Calu3 (cell line): ENCODE measurements at regions not wholly inside any gene's neighbourhood (a gene's known extent, or its start where the extent isn't known, plus 50 kb on each side); places are given as distances from the start of the nearest gene placed in this dataset.

Source experiments
- BruUV-seq: library from RNA; stranded (reverse); fragments of 400-500 nt; replicated peaks from 2 replicates; lab custom pipeline; 2021; lab: Mats Ljungman, UMichigan
- CTCF ChIA-PET: fragments of 300-600 bp; sonication (Branson Sonifier 250); formaldehyde crosslinking; loops from one replicate; lab custom pipeline; 2022; ENCODE audit warnings: antibody characterized with exemption; lab: Charles Lee
- DNase-seq: peaks from one replicate; pipeline ENCODE4 v3.0.0; 2022
- H3K27ac Mint-ChIP-seq: one replicate; pipeline ENCODE4 v1.8.0; 2022; ENCODE audit warnings: mixed read lengths; ENCODE audit not compliant: unreplicated experiment
- H3K27me3 Mint-ChIP-seq: one replicate; pipeline ENCODE4 v1.8.0; 2022; ENCODE audit warnings: mixed read lengths; ENCODE audit not compliant: unreplicated experiment
- H3K36me3 Mint-ChIP-seq: one replicate; pipeline ENCODE4 v1.8.0; 2022; ENCODE audit warnings: mild to moderate bottlenecking, moderate library complexity, mixed read lengths; ENCODE audit not compliant: insufficient read depth, unreplicated experiment
- H3K4me1 Mint-ChIP-seq: one replicate; pipeline ENCODE4 v1.8.0; 2022; ENCODE audit warnings: mild to moderate bottlenecking, low read depth, mixed read lengths; ENCODE audit not compliant: unreplicated experiment
- H3K4me3 Mint-ChIP-seq: one replicate; pipeline ENCODE4 v1.8.0; 2022; ENCODE audit warnings: mild to moderate bottlenecking, low read depth, moderate library complexity, mixed read lengths; ENCODE audit not compliant: unreplicated experiment
- H3K9me3 Mint-ChIP-seq: one replicate; pipeline ENCODE4 v1.8.0; 2022; ENCODE audit warnings: low read depth, mixed read lengths; ENCODE audit not compliant: unreplicated experiment
- intact Hi-C: fragments of 100-400 bp; cut with micrococcal nuclease; formaldehyde crosslinking; loops from one replicate; pipeline ENCODE4 v1.10.0; 2022; ENCODE audit not compliant: unreplicated experiment
- TF ChIP-seq, protein P1 (sequence below): fragments of 200-600 bp; IDR thresholded peaks from one replicate; pipeline ENCODE4 v1.8.0; 2022; ENCODE audit warnings: antibody characterized with exemption; ENCODE audit not compliant: unreplicated experiment

GRCh38 chr2:562391-563364, 114.5 kb downstream of the TMEM18 start:
- H3K4me3 Mint-ChIP-seq, result no peak overlapping the region
- no peak overlapping the region for H3K27ac Mint-ChIP-seq
- H3K36me3 Mint-ChIP-seq, result no peaks in the 10 kb centered on the region
- peaks cover 2% of the 10 kb centered on the region for H3K9me3 Mint-ChIP-seq
- no TSS peak for BruUV-seq
- CTCF ChIA-PET, result no interaction called here
- peaks cover 24% of the 10 kb centered on the region for H3K27me3 Mint-ChIP-seq
- TF ChIP-seq, protein P1, sequence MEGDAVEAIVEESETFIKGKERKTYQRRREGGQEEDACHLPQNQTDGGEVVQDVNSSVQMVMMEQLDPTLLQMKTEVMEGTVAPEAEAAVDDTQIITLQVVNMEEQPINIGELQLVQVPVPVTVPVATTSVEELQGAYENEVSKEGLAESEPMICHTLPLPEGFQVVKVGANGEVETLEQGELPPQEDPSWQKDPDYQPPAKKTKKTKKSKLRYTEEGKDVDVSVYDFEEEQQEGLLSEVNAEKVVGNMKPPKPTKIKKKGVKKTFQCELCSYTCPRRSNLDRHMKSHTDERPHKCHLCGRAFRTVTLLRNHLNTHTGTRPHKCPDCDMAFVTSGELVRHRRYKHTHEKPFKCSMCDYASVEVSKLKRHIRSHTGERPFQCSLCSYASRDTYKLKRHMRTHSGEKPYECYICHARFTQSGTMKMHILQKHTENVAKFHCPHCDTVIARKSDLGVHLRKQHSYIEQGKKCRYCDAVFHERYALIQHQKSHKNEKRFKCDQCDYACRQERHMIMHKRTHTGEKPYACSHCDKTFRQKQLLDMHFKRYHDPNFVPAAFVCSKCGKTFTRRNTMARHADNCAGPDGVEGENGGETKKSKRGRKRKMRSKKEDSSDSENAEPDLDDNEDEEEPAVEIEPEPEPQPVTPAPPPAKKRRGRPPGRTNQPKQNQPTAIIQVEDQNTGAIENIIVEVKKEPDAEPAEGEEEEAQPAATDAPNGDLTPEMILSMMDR, result no peak
- H3K4me1 Mint-ChIP-seq, result no peaks in the 10 kb centered on the region
- intact Hi-C loops, result no loop called here
- DNase-seq, result no peak

DNA sequence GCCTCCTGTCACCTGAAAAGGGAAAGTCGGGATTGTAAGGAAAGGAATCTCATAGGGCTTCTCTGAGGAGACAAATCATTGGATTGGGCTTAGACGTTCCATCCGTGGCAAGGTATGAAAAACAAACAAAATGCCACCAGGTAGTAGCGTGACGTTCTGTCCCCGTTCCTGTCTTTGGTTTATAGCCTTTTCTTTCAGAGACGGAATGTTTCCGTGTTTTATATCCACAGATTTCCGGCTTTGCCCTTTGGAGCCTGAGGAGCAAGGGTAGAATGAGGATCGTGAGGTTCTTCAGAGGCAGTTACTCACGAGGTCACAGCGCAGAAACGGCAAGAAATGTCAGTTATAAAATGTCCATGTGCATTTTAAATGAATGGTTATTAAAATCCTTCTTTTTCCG, 118.3 kb downstream of the TMEM18 start:
- TF ChIP-seq, protein P1, result no peak
- Mint-ChIP-seq H3K36me3 (no peaks in the 10 kb centered on the region), H3K4me3 (no peak overlapping the region), H3K27ac (no peak overlapping the region), H3K27me3 (peaks cover 39% of the 10 kb centered on the region), H3K4me1 (no peaks in the 10 kb centered on the region), H3K9me3 (no peaks in the 10 kb centered on the region)
- BruUV-seq, result no TSS peak
- CTCF ChIA-PET, result no interaction called here
- no peak for DNase-seq
- intact Hi-C loops, result no loop called here

- H3K36me3 Mint-ChIP-seq, result no peaks in the 10 kb centered on the region
- H3K4me3 Mint-ChIP-seq, result no peak overlapping the region
- no TSS peak for BruUV-seq
- H3K27me3 Mint-ChIP-seq, result peaks cover 39% of the 10 kb centered on the region
- H3K27ac Mint-ChIP-seq, result no peak overlapping the region
- no peaks in the 10 kb centered on the region for H3K4me1 Mint-ChIP-seq
- TF ChIP-seq, protein P1, result no peak
- no peak for DNase-seq
- CTCF ChIA-PET, result no interaction called here
- intact Hi-C loops, result no loop called here
- H3K9me3 Mint-ChIP-seq, result no peaks in the 10 kb centered on the region
Measured at GRCh38 chr2:558302-558642, 118.9 kb downstream of the TMEM18 start.

- Mint-ChIP-seq H3K27ac (no peak overlapping the region), H3K9me3 (no peaks in the 10 kb centered on the region), H3K27me3 (peaks cover 39% of the 10 kb centered on the region), H3K4me1 (no peaks in the 10 kb centered on the region), H3K4me3 (no peak overlapping the region), H3K36me3 (no peaks in the 10 kb centered on the region)
- intact Hi-C loops, result no loop called here
- DNase-seq, result no peak
- CTCF ChIA-PET, result no interaction called here
- no TSS peak for BruUV-seq
- TF ChIP-seq, protein P1, result no peak
Measured at GRCh38 chr2:557635-558301, 119.4 kb downstream of the TMEM18 start.
